GM12878 (cell line): ENCODE measurements at regions not wholly inside any gene's neighbourhood (a gene's known extent, or its start where the extent isn't known, plus 50 kb on each side); places are given as distances from the start of the nearest gene placed in this dataset.

Source experiments
- ATAC-seq: fragments of 200-7000 bp; cut with Tn5 transposase; 3 replicates; pipeline ENCODE4 v1.9.1; 2020; ENCODE audit warnings: mild to moderate bottlenecking, moderate library complexity
- BruUV-seq: library from RNA; stranded (reverse); fragments of 400-500 nt; replicated peaks from 2 replicates; lab custom pipeline; 2021; lab: Mats Ljungman, UMichigan
- CTCF ChIA-PET: fragments of 300-600 bp; sonication (Branson Sonifier 250); formaldehyde crosslinking; extraction: SDS; loops from one replicate; lab custom pipeline; 2021; ENCODE audit warnings: inconsistent platforms; lab: Yijun Ruan, JAX
- POLR2A ChIA-PET: fragments of 350-600 bp; formaldehyde crosslinking; extraction: SDS; loops from one replicate; lab custom pipeline; 2021; ENCODE audit warnings: inconsistent platforms; lab: Charles Lee
- RAD21 ChIA-PET: fragments of 300-600 bp; sonication (Branson Sonifier 250); formaldehyde crosslinking; loops from one replicate; lab custom pipeline; 2023; ENCODE audit warnings: antibody characterized with exemption; ENCODE audit not compliant: unreplicated experiment; lab: Charles Lee
- SMC1A ChIA-PET: fragments of 300-600 bp; sonication (Branson Sonifier 250); formaldehyde crosslinking; loops from one replicate; lab custom pipeline; 2023; ENCODE audit not compliant: unreplicated experiment, uncharacterized antibody; lab: Charles Lee
- DNase-seq: peaks from one replicate; pipeline ENCODE4 v3.0.0-alpha.2; 2011; ENCODE audit warnings: low read depth, low spot score
- FAIRE-seq: peaks from 3 replicates; lab custom pipeline; 2011; peaks lifted over from hg19 to GRCh38; lab: Jason Lieb, UNC
- H2AFZ ChIP-seq: 2 replicates; pipeline ENCODE4 v1.6.0; 2011; ENCODE audit warnings: low read depth, low read length, control low read depth; ENCODE audit not compliant: control insufficient read depth
- H3K27ac ChIP-seq: 2 replicates; pipeline ENCODE4 v1.5.1; 2011; ENCODE audit warnings: control low read depth; ENCODE audit not compliant: control insufficient read depth, insufficient read depth
- H3K27me3 ChIP-seq, 2 experiments: replicated peaks in 1 of 2; 2 replicates each; pipeline versions ENCODE4 v1.6.0 to v1.6.1; 2011; ENCODE audit warnings: low read length in 1 of 2; ENCODE audit not compliant: control insufficient read depth in 2 of 2, insufficient read depth in 2 of 2
- H3K36me3 ChIP-seq, 2 experiments: 2 replicates each; pipeline ENCODE4 v1.5.1; 2011; ENCODE audit warnings: low read length in 1 of 2; ENCODE audit not compliant: control insufficient read depth in 2 of 2, insufficient read depth in 2 of 2
- H3K4me1 ChIP-seq: 2 replicates; pipeline ENCODE4 v1.6.1; 2011; ENCODE audit warnings: mild to moderate bottlenecking, low read length, moderate library complexity, mixed read lengths; ENCODE audit not compliant: control insufficient read depth, insufficient read depth
- H3K4me2 ChIP-seq: 2 replicates; pipeline ENCODE4 v1.6.0; 2011; ENCODE audit warnings: control low read depth; ENCODE audit not compliant: control insufficient read depth, insufficient read depth
- H3K4me3 ChIP-seq: fragments of 200-600 bp; sonication (generic); 2 replicates; pipeline ENCODE4 v1.5.1; 2016
- H3K79me2 ChIP-seq: 2 replicates; pipeline ENCODE4 v1.6.0; 2011; ENCODE audit warnings: low read length; ENCODE audit not compliant: control insufficient read depth, insufficient read depth
- H3K9ac ChIP-seq: 2 replicates; pipeline ENCODE4 v1.8.0; 2011; ENCODE audit warnings: low read length, control low read depth, mixed read lengths; ENCODE audit not compliant: control insufficient read depth, insufficient read depth
- H3K9me3 ChIP-seq: replicated peaks from 3 replicates; pipeline ENCODE4 v1.5.1; 2011; ENCODE audit warnings: mild to moderate bottlenecking, low read length; ENCODE audit not compliant: control insufficient read depth, insufficient read depth
- H4K20me1 ChIP-seq: 2 replicates; pipeline ENCODE4 v1.6.0; 2011; ENCODE audit not compliant: control insufficient read depth, insufficient read depth
- CUX1 ChIP-seq: IDR thresholded peaks from 2 replicates; pipeline ENCODE4 v1.6.1; 2012; ENCODE audit warnings: improper control_type of control experiment, low read depth, low read length; ENCODE audit not compliant: insufficient replicate concordance
- FOS ChIP-seq: IDR thresholded peaks from 3 replicates; pipeline ENCODE4 v1.6.1; 2011; ENCODE audit warnings: borderline replicate concordance; ENCODE audit not compliant: insufficient read length; ENCODE audit errors: extremely low read depth
- HSF1 ChIP-seq: fragments of 150-350 bp; IDR thresholded peaks from 2 replicates; pipeline ENCODE4 v1.6.1; 2014; ENCODE audit warnings: mild to moderate bottlenecking, low read depth, low read length
- JUNB ChIP-seq: IDR thresholded peaks from 2 replicates; pipeline ENCODE4 v1.6.1; 2016; ENCODE audit warnings: antibody characterized with exemption, mild to moderate bottlenecking
- KAT2A ChIP-seq: conservative IDR thresholded peaks from 2 replicates; pipeline ENCODE4 v1.6.1; 2011; ENCODE audit warnings: low read depth, low read length; ENCODE audit not compliant: control insufficient read depth
- NBN ChIP-seq: fragments of 450-650 bp; IDR thresholded peaks from 2 replicates; pipeline ENCODE4 v1.6.1; 2016
- NR2C1 ChIP-seq: fragments of 450-650 bp; IDR thresholded peaks from 2 replicates; pipeline ENCODE4 v1.6.1; 2017; ENCODE audit warnings: antibody characterized with exemption, mild to moderate bottlenecking, moderate library complexity
- RAD51 ChIP-seq: fragments of 450-650 bp; IDR thresholded peaks from 2 replicates; pipeline ENCODE4 v1.6.1; 2016; ENCODE audit warnings: moderate library complexity, mild to moderate bottlenecking, inconsistent platforms
- SMAD5 ChIP-seq: IDR thresholded peaks from 2 replicates; pipeline ENCODE4 v1.6.1; 2016; ENCODE audit warnings: antibody characterized with exemption, low read depth
- in situ Hi-C: fragments of 300-500 bp; cut with MboI; formaldehyde crosslinking; loops from 9 replicates; pipeline ENCODE4 v1.14.3; 2018; ENCODE audit warnings: mixed read lengths
- intact Hi-C: fragments of 100-400 bp; cut with micrococcal nuclease; formaldehyde crosslinking; loops from one replicate; pipeline ENCODE4 v1.14.2; 2022; ENCODE audit not compliant: unreplicated experiment
- TF ChIP-seq, protein P1 (sequence below): fragments of 450-650 bp; IDR thresholded peaks from 2 replicates; pipeline ENCODE4 v1.6.1; 2016; ENCODE audit warnings: mild to moderate bottlenecking
- TF ChIP-seq, protein P2 (sequence below): fragments of 450-650 bp; IDR thresholded peaks from 2 replicates; pipeline ENCODE4 v1.6.1; 2017; ENCODE audit warnings: mild to moderate bottlenecking, moderate library complexity

DNA sequence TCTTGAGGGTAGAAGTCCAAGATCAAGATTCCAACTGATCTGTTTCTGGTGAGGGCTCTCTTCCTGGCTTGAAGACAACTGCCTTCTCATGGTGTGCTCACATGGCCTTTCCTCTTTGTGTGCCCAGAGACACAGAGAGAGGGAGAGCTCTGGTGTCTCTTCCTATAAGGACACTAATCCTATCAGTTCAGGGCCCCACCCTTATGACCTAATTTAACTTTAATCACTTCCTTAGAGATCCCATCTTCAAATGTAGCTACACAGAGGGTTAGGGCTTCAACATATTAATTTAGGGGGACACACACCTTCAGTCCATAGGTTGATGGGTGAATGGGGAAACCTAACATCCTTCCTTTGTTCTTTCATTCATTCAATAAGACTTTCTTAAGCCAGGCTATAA is 144.6 kb downstream of the MN1 start:
- Histone ChIP-seq H3K36me3 (no peaks in the 10 kb centered on the region), H3K9ac (no peak overlapping the region), H3K9me3 (no peaks in the 10 kb centered on the region), H3K27me3 (no peaks in the 10 kb centered on the region), H4K20me1 (no peaks in the 10 kb centered on the region), H3K79me2 (no peaks in the 10 kb centered on the region), H2AFZ (no peak overlapping the region), H3K4me3 (no peak overlapping the region), H3K4me1 (no peaks in the 10 kb centered on the region), H3K4me2 (no peak overlapping the region), H3K27ac (no peak overlapping the region)
- RAD21 ChIA-PET, result no interaction called here
- in situ Hi-C loops, result no loop called here
- intact Hi-C loops, result no loop called here
- SMC1A ChIA-PET, result no interaction called here
- CTCF ChIA-PET, result interaction anchor here (0.6 kb wide), 1 partner anchor 358 kb away, joined by 3 read pairs; no protein-coding TSS in a partner anchor
- DNase-seq (no peak), ATAC-seq (no peak), FAIRE-seq (no peak)
- POLR2A ChIA-PET, result no interaction called here
- BruUV-seq, result no TSS peak
- TF ChIP-seq, protein P1, sequence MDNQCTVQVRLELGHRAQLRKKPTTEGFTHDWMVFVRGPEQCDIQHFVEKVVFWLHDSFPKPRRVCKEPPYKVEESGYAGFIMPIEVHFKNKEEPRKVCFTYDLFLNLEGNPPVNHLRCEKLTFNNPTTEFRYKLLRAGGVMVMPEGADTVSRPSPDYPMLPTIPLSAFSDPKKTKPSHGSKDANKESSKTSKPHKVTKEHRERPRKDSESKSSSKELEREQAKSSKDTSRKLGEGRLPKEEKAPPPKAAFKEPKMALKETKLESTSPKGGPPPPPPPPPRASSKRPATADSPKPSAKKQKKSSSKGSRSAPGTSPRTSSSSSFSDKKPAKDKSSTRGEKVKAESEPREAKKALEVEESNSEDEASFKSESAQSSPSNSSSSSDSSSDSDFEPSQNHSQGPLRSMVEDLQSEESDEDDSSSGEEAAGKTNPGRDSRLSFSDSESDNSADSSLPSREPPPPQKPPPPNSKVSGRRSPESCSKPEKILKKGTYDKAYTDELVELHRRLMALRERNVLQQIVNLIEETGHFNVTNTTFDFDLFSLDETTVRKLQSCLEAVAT, result no peak
- TF ChIP-seq RAD51 (no peak), HSF1 (no peak), CUX1 (no peak), KAT2A (no peak), FOS (no peak), NBN (no peak), JUNB (no peak), SMAD5 (no peak), NR2C1 (no peak)
- TF ChIP-seq, protein P2, sequence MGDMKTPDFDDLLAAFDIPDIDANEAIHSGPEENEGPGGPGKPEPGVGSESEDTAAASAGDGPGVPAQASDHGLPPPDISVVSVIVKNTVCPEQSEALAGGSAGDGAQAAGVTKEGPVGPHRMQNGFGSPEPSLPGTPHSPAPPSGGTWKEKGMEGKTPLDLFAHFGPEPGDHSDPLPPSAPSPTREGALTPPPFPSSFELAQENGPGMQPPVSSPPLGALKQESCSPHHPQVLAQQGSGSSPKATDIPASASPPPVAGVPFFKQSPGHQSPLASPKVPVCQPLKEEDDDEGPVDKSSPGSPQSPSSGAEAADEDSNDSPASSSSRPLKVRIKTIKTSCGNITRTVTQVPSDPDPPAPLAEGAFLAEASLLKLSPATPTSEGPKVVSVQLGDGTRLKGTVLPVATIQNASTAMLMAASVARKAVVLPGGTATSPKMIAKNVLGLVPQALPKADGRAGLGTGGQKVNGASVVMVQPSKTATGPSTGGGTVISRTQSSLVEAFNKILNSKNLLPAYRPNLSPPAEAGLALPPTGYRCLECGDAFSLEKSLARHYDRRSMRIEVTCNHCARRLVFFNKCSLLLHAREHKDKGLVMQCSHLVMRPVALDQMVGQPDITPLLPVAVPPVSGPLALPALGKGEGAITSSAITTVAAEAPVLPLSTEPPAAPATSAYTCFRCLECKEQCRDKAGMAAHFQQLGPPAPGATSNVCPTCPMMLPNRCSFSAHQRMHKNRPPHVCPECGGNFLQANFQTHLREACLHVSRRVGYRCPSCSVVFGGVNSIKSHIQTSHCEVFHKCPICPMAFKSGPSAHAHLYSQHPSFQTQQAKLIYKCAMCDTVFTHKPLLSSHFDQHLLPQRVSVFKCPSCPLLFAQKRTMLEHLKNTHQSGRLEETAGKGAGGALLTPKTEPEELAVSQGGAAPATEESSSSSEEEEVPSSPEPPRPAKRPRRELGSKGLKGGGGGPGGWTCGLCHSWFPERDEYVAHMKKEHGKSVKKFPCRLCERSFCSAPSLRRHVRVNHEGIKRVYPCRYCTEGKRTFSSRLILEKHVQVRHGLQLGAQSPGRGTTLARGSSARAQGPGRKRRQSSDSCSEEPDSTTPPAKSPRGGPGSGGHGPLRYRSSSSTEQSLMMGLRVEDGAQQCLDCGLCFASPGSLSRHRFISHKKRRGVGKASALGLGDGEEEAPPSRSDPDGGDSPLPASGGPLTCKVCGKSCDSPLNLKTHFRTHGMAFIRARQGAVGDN, result no peak
